HepG2 (cell line): ENCODE measurements at regions not wholly inside any gene's neighbourhood (a gene's known extent, or its start where the extent isn't known, plus 50 kb on each side); places are given as distances from the start of the nearest gene placed in this dataset.

Experiments
- ATAC-seq: fragments of 200-7000 bp; cut with Tn5 transposase; 3 replicates; pipeline ENCODE4 v1.9.1; 2020; ENCODE audit warnings: mild to moderate bottlenecking, moderate library complexity
- BruUV-seq: library from RNA; stranded (reverse); fragments of 400-500 nt; replicated peaks from 2 replicates; lab custom pipeline; 2021; lab: Mats Ljungman, UMichigan
- CTCF ChIA-PET: fragments of 300-600 bp; formaldehyde crosslinking; extraction: SDS; loops from one replicate; lab custom pipeline; 2021; ENCODE audit warnings: low total read pairs, inconsistent platforms, low intra/inter-chr PET ratio; lab: Yijun Ruan, JAX
- POLR2A ChIA-PET: fragments of 350-600 bp; sonication (Branson Sonifier 250); formaldehyde crosslinking; loops from one replicate; lab custom pipeline; 2020; ENCODE audit warnings: antibody characterized with exemption, inconsistent platforms; lab: Yijun Ruan, JAX
- DNase-seq: peaks from one replicate; pipeline ENCODE4 v3.0.0-alpha.2; 2015; ENCODE audit warnings: low spot score
- FAIRE-seq: peaks from 3 replicates; lab custom pipeline; 2011; peaks lifted over from hg19 to GRCh38; lab: Jason Lieb, UNC
- H2AFZ ChIP-seq: one replicate; pipeline ENCODE4 v1.6.1; 2011; ENCODE audit warnings: low read length, inconsistent platforms
- H3K27ac ChIP-seq: fragments of 300-600 bp; 3 replicates; pipeline ENCODE4 v1.8.0; 2011; ENCODE audit warnings: mixed run types, mild to moderate bottlenecking, mixed read lengths, low read length, inconsistent platforms; ENCODE audit not compliant: insufficient read depth; ENCODE audit errors: extremely low read length
- H3K27me3 ChIP-seq, 2 experiments: fragments of 200-600 bp in 1 of 2; 2 replicates in 1 of 2; 3 replicates in 1 of 2; pipeline versions ENCODE4 v1.6.0 to v1.8.0; 2011; ENCODE audit warnings: low read length in 2 of 2, mild to moderate bottlenecking in 2 of 2, moderate library complexity in 2 of 2, inconsistent platforms in 1 of 2; ENCODE audit not compliant: insufficient read depth in 2 of 2, control insufficient read depth in 1 of 2
- H3K36me3 ChIP-seq, 2 experiments: fragments of 200-600 bp in 1 of 2; replicated peaks in 1 of 2; 2 replicates in 1 of 2; 3 replicates in 1 of 2; pipeline versions ENCODE4 v1.5.1 to v1.8.0; 2011; ENCODE audit warnings: low read length in 2 of 2, inconsistent platforms in 1 of 2; ENCODE audit not compliant: insufficient read depth in 2 of 2, control insufficient read depth in 1 of 2
- H3K4me1 ChIP-seq: 2 replicates; pipeline ENCODE4 v1.5.1; 2012; ENCODE audit warnings: low read length, inconsistent platforms; ENCODE audit not compliant: insufficient read depth
- H3K4me2 ChIP-seq: 2 replicates; pipeline ENCODE4 v1.6.0; 2011; ENCODE audit warnings: low read depth, low read length, inconsistent platforms
- H3K4me3 ChIP-seq, 3 experiments: fragments of 200-600 bp in 1 of 3; sonication (generic), shearing (Covaris generic) in 1 of 3; replicated peaks in 1 of 3; 2 replicates each; pipeline ENCODE4 v1.5.1; 2011 to 2016; ENCODE audit warnings: low read length in 3 of 3, inconsistent platforms in 2 of 3, low read depth in 2 of 3, mild to moderate bottlenecking in 2 of 3, control low read depth in 1 of 3, mixed read lengths in 1 of 3; ENCODE audit not compliant: insufficient read depth in 1 of 3
- H3K79me2 ChIP-seq: one replicate; pipeline ENCODE4 v1.6.1; 2011; ENCODE audit warnings: low read length, inconsistent platforms; ENCODE audit not compliant: insufficient read depth
- H3K9ac ChIP-seq: 2 replicates; pipeline ENCODE4 v1.6.0; 2011; ENCODE audit warnings: mild to moderate bottlenecking, low read depth, low read length, inconsistent platforms; ENCODE audit not compliant: insufficient read depth
- H3K9me3 ChIP-seq: 2 replicates; pipeline ENCODE4 v1.5.1; 2012; ENCODE audit warnings: mild to moderate bottlenecking, low read length
- H4K20me1 ChIP-seq: 2 replicates; pipeline ENCODE4 v1.6.0; 2011; ENCODE audit warnings: inconsistent platforms, mild to moderate bottlenecking, low read length, moderate library complexity; ENCODE audit not compliant: insufficient read depth
- ATM ChIP-seq: fragments of 450-650 bp; IDR thresholded peaks from 2 replicates; pipeline ENCODE4 v1.7.1; 2017; ENCODE audit warnings: mild to moderate bottlenecking, borderline replicate concordance
- CENPT ChIP-seq: sonication (generic); formaldehyde crosslinking; IDR thresholded peaks from 2 replicates; pipeline ENCODE4 v1.8.0; 2022; ENCODE audit warnings: low read depth, mild to moderate bottlenecking, moderate library complexity, missing genetic modification reagents
- EP300 ChIP-seq, 3 experiments: sonication (generic) in 1 of 3; formaldehyde crosslinking in 1 of 3; IDR thresholded peaks; 2 replicates each; pipeline versions ENCODE4 v1.5.1 to v1.6.1; 2011 to 2020; ENCODE audit warnings: low read depth in 2 of 3, low read length in 2 of 3, borderline replicate concordance in 1 of 3, improper control_type of control experiment in 1 of 3, mild to moderate bottlenecking in 1 of 3, missing genetic modification reagents in 1 of 3, moderate library complexity in 1 of 3
- FOXA1 ChIP-seq, 2 experiments: fragments of 450-650 bp in 1 of 2; sonication (generic) in 1 of 2; formaldehyde crosslinking in 1 of 2; IDR thresholded peaks; 2 replicates each; pipeline versions ENCODE4 v1.4.0 to v1.6.1; 2016 to 2020; ENCODE audit warnings: missing genetic modification reagents in 1 of 2
- GTF2F1 ChIP-seq: fragments of 150-350 bp; IDR thresholded peaks from 2 replicates; pipeline ENCODE4 v1.6.1; 2014; ENCODE audit warnings: low read length
- HMG20A ChIP-seq: IDR thresholded peaks from 2 replicates; pipeline ENCODE4 v1.6.1; 2016; ENCODE audit warnings: borderline replicate concordance
- RXRB ChIP-seq: IDR thresholded peaks from 2 replicates; pipeline ENCODE4 v1.6.1; 2016; ENCODE audit warnings: borderline replicate concordance, missing genetic modification reagents, missing compliant biosample characterization
- whole genome bisulfite sequencing: methylation state at CpG from one replicate; pipeline ENCODE4 v1.1.6; 2017; ENCODE audit warnings: low lambda C conversion rate; 5-methylcytosine and 5-hydroxymethylcytosine counted together
- in situ Hi-C: cut with HindIII; loops from 2 replicates; pipeline ENCODE4 v1.10.0; 2017; ENCODE audit warnings: low pct_unique_long_range_greater_than_20kb; ENCODE audit not compliant: extremely low pct_ligation_motif_present
- intact Hi-C: fragments of 100-400 bp; cut with micrococcal nuclease; formaldehyde crosslinking; loops from one replicate; pipeline ENCODE4 v1.10.0; 2022; ENCODE audit not compliant: unreplicated experiment
- TF ChIP-seq, protein P1 (sequence below): sonication (generic); IDR thresholded peaks from 2 replicates; pipeline ENCODE4 v1.6.1; 2016; ENCODE audit warnings: low read depth, borderline replicate concordance
- TF ChIP-seq, protein P2 (sequence below): IDR thresholded peaks from 2 replicates; pipeline ENCODE4 v1.4.0; 2020; ENCODE audit warnings: mild to moderate bottlenecking, missing genetic modification reagents

DNA sequence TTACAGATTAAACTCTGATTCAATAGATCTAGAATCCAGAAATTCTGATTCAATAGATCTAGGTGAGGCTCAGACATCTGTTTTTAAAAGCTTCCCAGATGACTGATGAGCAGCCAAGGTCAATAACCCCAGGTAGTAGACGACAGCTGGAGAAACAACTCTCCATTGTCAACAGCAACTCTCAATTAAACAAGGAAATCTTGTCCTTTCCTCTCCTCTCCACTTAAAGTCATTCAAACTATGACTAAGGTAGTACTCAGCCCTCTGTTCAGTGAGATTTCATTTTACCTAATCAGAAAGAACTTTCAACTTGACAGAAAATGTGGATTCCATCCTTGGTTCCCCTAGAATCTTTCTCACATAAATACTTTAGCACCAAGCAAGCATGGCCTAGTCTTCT lies 94.6 kb upstream of the SCG2 start:
- H3K79me2 ChIP-seq: no peaks in the 10 kb centered on the region
- POLR2A ChIA-PET: no interaction called here

More for the DNA sequence above, 94.6 kb upstream of the SCG2 start:
- Histone ChIP-seq H3K4me2 (no peak overlapping the region), H4K20me1 (no peaks in the 10 kb centered on the region), H3K27ac (no peak overlapping the region), H2AFZ (no peak overlapping the region), H3K9me3 (no peaks in the 10 kb centered on the region), H3K4me3 (no peak overlapping the region), H3K4me1 (0 out of 2 replicates have a peak, but pooled peaks cover 8% of the 10 kb centered on the region), H3K9ac (no peak overlapping the region), H3K36me3 (no peaks in the 10 kb centered on the region), H3K27me3 (no peaks in the 10 kb centered on the region)
- intact Hi-C loops: no loop called here
- FAIRE-seq: no peak
- peak; percentile 41 for DNase-seq
- in situ Hi-C loops: loop anchor here (10.0 kb wide), 1 partner anchor 98 kb away; no protein-coding TSS in a partner anchor
- WGBS: 0% methylated on average over 1 of the region's 1 CpG
- peak; percentile 28; the same call in 1 of the 3 replicates for ATAC-seq
- CTCF ChIA-PET: no interaction called here
- TF ChIP-seq HMG20A (peak; percentile 27; the same call in 1 of the 2 replicates), EP300 (IDR thresholded peaks at IDR 0.05; ENCODE audit: low read depth in 2 of 2, low read length in 2 of 2) (0 out of 4 replicates have a peak, but pooled peaks of 1 of the 2 experiments have one; percentile 35), EP300 (CRISPR knock-in tag; IDR thresholded peaks at IDR 0.05; ENCODE audit: borderline replicate concordance) (no peak), CENPT (CRISPR knock-in tag) (no peak), GTF2F1 (no peak), RXRB (CRISPR knock-in tag) (0 out of 2 replicates have a peak, but pooled peaks have one; percentile 44), ATM (no peak), FOXA1 (IDR thresholded peaks at IDR 0.05) (no peak), FOXA1 (CRISPR knock-in tag; IDR thresholded peaks at IDR 0.05) (peak; percentile 55; the same call in 1 of the 2 replicates)
- TF ChIP-seq, protein P1, sequence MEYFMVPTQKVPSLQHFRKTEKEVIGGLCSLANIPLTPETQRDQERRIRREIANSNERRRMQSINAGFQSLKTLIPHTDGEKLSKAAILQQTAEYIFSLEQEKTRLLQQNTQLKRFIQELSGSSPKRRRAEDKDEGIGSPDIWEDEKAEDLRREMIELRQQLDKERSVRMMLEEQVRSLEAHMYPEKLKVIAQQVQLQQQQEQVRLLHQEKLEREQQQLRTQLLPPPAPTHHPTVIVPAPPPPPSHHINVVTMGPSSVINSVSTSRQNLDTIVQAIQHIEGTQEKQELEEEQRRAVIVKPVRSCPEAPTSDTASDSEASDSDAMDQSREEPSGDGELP: peak; percentile 67
- TF ChIP-seq, protein P2, sequence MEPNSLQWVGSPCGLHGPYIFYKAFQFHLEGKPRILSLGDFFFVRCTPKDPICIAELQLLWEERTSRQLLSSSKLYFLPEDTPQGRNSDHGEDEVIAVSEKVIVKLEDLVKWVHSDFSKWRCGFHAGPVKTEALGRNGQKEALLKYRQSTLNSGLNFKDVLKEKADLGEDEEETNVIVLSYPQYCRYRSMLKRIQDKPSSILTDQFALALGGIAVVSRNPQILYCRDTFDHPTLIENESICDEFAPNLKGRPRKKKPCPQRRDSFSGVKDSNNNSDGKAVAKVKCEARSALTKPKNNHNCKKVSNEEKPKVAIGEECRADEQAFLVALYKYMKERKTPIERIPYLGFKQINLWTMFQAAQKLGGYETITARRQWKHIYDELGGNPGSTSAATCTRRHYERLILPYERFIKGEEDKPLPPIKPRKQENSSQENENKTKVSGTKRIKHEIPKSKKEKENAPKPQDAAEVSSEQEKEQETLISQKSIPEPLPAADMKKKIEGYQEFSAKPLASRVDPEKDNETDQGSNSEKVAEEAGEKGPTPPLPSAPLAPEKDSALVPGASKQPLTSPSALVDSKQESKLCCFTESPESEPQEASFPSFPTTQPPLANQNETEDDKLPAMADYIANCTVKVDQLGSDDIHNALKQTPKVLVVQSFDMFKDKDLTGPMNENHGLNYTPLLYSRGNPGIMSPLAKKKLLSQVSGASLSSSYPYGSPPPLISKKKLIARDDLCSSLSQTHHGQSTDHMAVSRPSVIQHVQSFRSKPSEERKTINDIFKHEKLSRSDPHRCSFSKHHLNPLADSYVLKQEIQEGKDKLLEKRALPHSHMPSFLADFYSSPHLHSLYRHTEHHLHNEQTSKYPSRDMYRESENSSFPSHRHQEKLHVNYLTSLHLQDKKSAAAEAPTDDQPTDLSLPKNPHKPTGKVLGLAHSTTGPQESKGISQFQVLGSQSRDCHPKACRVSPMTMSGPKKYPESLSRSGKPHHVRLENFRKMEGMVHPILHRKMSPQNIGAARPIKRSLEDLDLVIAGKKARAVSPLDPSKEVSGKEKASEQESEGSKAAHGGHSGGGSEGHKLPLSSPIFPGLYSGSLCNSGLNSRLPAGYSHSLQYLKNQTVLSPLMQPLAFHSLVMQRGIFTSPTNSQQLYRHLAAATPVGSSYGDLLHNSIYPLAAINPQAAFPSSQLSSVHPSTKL (CRISPR knock-in tag): 0 out of 2 replicates have a peak, but pooled peaks have one; percentile 11
- no TSS peak for BruUV-seq
